ENCODE measurements at regions not wholly inside any gene's neighbourhood (a gene's known extent, or its start where the extent isn't known, plus 50 kb on each side); places are given as distances from the start of the nearest gene placed in this dataset.

- TF ChIP-seq POLR2A (IDR thresholded peaks at IDR 0.05): no peak
- no peak for TF ChIP-seq CTCF (IDR thresholded peaks at IDR 0.05)
These were observed 619.3 kb downstream of the SI start for GRCh38 chr3:164458986-164459385.
